Activated CD8-positive, alpha-beta memory T cell treated with anti-CD3 and anti-CD28 coated beads for 24 hours (primary cell): ENCODE measurements at regions not wholly inside any gene's neighbourhood (a gene's known extent, or its start where the extent isn't known, plus 50 kb on each side); places are given as distances from the start of the nearest gene placed in this dataset.
A peak's percentile ranks its signal among the peaks of the same experiment; 100 is the strongest.
"Not testable (repeated sequence)": the region's sequence is repeated elsewhere in the genome, so short reads cannot be mapped to it uniquely, and the experiment has no call there.

Experiments
- DNase-seq: peaks from one replicate; pipeline ENCODE4 v3.0.0-alpha.2; 2020

- no peak for DNase-seq
These were observed 146.4 kb downstream of the ACTR3B start for GRCh38 chr7:152905949-152906348.

GRCh38 chr7:152907042-152907761 is 147.7 kb downstream of the ACTR3B start:
- DNase-seq: no peak

- no peak for DNase-seq
These were observed 149.7 kb downstream of the ACTR3B start for GRCh38 chr7:152909280-152909679.

- DNase-seq: no peak
These were observed 150.4 kb downstream of the ACTR3B start for GRCh38 chr7:152909683-152910544.

GRCh38 chr7:152910545-152911225 is 151.1 kb downstream of the ACTR3B start:
- DNase-seq: no peak

- DNase-seq: no peak
These were observed 151.6 kb downstream of the ACTR3B start for GRCh38 chr7:152911226-152911560.

- DNase-seq: no peak
These were observed 152.4 kb downstream of the ACTR3B start for GRCh38 chr7:152911922-152912321.

GRCh38 chr7:152912511-152912910 is 153.0 kb downstream of the ACTR3B start:
- no peak for DNase-seq

- DNase-seq: no peak
These were observed 153.9 kb downstream of the ACTR3B start for GRCh38 chr7:152913492-152913891.

GRCh38 chr7:152914014-152914844 is 154.7 kb downstream of the ACTR3B start:
- DNase-seq: no peak

- DNase-seq: not testable (repeated sequence)
These were observed 155.2 kb downstream of the ACTR3B start for GRCh38 chr7:152914845-152915102.

- DNase-seq: peak; percentile 26
These were observed 162.9 kb downstream of the ACTR3B start for GRCh38 chr7:152922318-152923081.

- DNase-seq: peak; percentile 38
These were observed 164.2 kb downstream of the ACTR3B start for GRCh38 chr7:152923711-152924110.

- DNase-seq: no peak
These were observed 164.7 kb downstream of the ACTR3B start for GRCh38 chr7:152924238-152924637.

GRCh38 chr7:152924826-152925411 is 165.4 kb downstream of the ACTR3B start:
- peak; percentile 47 for DNase-seq

- peak; percentile 40 for DNase-seq
These were observed 166.0 kb downstream of the ACTR3B start for GRCh38 chr7:152925412-152926147.

- DNase-seq: no peak
These were observed 172.1 kb downstream of the ACTR3B start for GRCh38 chr7:152931633-152932032.

GRCh38 chr7:152937282-152937681 is 177.7 kb downstream of the ACTR3B start:
- no peak for DNase-seq

GRCh38 chr7:152946616-152947015 is 187.1 kb downstream of the ACTR3B start:
- DNase-seq: not testable (repeated sequence)

- DNase-seq: no peak
These were observed 188.1 kb downstream of the ACTR3B start for GRCh38 chr7:152947686-152948085.

- DNase-seq: no peak
These were observed 189.7 kb downstream of the ACTR3B start for GRCh38 chr7:152949253-152949652.
